MM.1S (cell line): ENCODE measurements at regions not wholly inside any gene's neighbourhood (a gene's known extent, or its start where the extent isn't known, plus 50 kb on each side); places are given as distances from the start of the nearest gene placed in this dataset.
"Not testable (repeated sequence)": the region's sequence is repeated elsewhere in the genome, so short reads cannot be mapped to it uniquely, and the experiment has no call there.

Source experiments
- CTCF ChIP-seq: fragments of 300-600 bp; sonication (generic); IDR thresholded peaks from 2 replicates; pipeline ENCODE4 v1.5.1; 2016; ENCODE audit warnings: antibody characterized with exemption, low read length, mixed read lengths
- EZH2 ChIP-seq: fragments of 300-600 bp; sonication (generic); optimal IDR thresholded peaks from 2 replicates; pipeline ENCODE3; 2017; ENCODE audit warnings: low read depth, mild to moderate bottlenecking, antibody characterized with exemption, low read length, mixed read lengths
- EZH2phosphoT487 ChIP-seq: fragments of 300-600 bp; sonication (generic); IDR thresholded peaks from 2 replicates; pipeline ENCODE4 v1.6.1; 2018; ENCODE audit warnings: antibody characterized with exemption, low read length

- not testable (repeated sequence) for TF ChIP-seq CTCF, EZH2, EZH2phosphoT487
These were observed 730.0 kb downstream of the PRIM2 start for GRCh38 chr6:58047389-58047788.
